Progenitor cell of endocrine pancreas (in vitro differentiated cells): ENCODE measurements at regions not wholly inside any gene's neighbourhood (a gene's known extent, or its start where the extent isn't known, plus 50 kb on each side); places are given as distances from the start of the nearest gene placed in this dataset.
"Not testable (repeated sequence)": the region's sequence is repeated elsewhere in the genome, so short reads cannot be mapped to it uniquely, and the experiment has no call there.

ENCODE experiments used
- DNase-seq: peaks from one replicate; pipeline ENCODE4 v3.0.0; 2021; ENCODE audit warnings: low spot score; ENCODE audit not compliant: unreplicated experiment
- H3K27ac Mint-ChIP-seq: 2 replicates; pipeline ENCODE4 v1.8.0; 2021; ENCODE audit warnings: mild to moderate bottlenecking, moderate library complexity, mixed read lengths
- H3K27me3 Mint-ChIP-seq: 2 replicates; pipeline ENCODE4 v1.8.0; 2021; ENCODE audit warnings: mixed read lengths
- H3K36me3 Mint-ChIP-seq: 2 replicates; pipeline ENCODE4 v1.8.0; 2022; ENCODE audit warnings: mixed read lengths; ENCODE audit not compliant: insufficient read depth
- H3K4me1 Mint-ChIP-seq: 2 replicates; pipeline ENCODE4 v1.8.0; 2021; ENCODE audit warnings: low read depth, mixed read lengths
- H3K4me3 Mint-ChIP-seq: 2 replicates; pipeline ENCODE4 v1.8.0; 2021; ENCODE audit warnings: low read depth, mild to moderate bottlenecking, moderate library complexity, mixed read lengths
- H3K9me3 Mint-ChIP-seq: 2 replicates; pipeline ENCODE4 v1.8.0; 2021; ENCODE audit warnings: low read depth, mixed read lengths
- CTCF ChIP-seq: fragments of 200-600 bp; sonication (generic); IDR thresholded peaks from one replicate; pipeline ENCODE4 v1.5.0; 2021; ENCODE audit warnings: antibody characterized with exemption, mild to moderate bottlenecking; ENCODE audit not compliant: unreplicated experiment

- Mint-ChIP-seq H3K27ac (no peak overlapping the region), H3K36me3 (no peaks in the 10 kb centered on the region), H3K9me3 (peaks cover 29% of the 10 kb centered on the region), H3K4me3 (no peak overlapping the region), H3K4me1 (no peaks in the 10 kb centered on the region), H3K27me3 (no peaks in the 10 kb centered on the region)
- peak; percentile 51 for TF ChIP-seq CTCF
- no peak for DNase-seq
Measured at GRCh38 chr1:70745199-70745598, 302.4 kb downstream of the PTGER3 start.

- H3K9me3 Mint-ChIP-seq = peaks cover 29% of the 10 kb centered on the region
- DNase-seq, H3K27ac Mint-ChIP-seq, H3K27me3 Mint-ChIP-seq, H3K4me3 Mint-ChIP-seq, H3K4me1 Mint-ChIP-seq, H3K36me3 Mint-ChIP-seq: not testable (repeated sequence)
Measured at GRCh38 chr1:70746062-70746461, 301.6 kb downstream of the PTGER3 start.

- not testable (repeated sequence) for H3K4me3 Mint-ChIP-seq, H3K4me1 Mint-ChIP-seq, H3K27me3 Mint-ChIP-seq, H3K27ac Mint-ChIP-seq, DNase-seq, H3K36me3 Mint-ChIP-seq
- H3K9me3 Mint-ChIP-seq = peaks cover 23% of the 10 kb centered on the region
Measured at GRCh38 chr1:70747123-70747522, 300.5 kb downstream of the PTGER3 start.

GRCh38 chr1:70751676-70752287, 295.8 kb downstream of the PTGER3 start:
- not testable (repeated sequence) for H3K27ac Mint-ChIP-seq

GRCh38 chr1:70754701-70755100, 292.9 kb downstream of the PTGER3 start:
- TF ChIP-seq CTCF = no peak
- Mint-ChIP-seq H3K27me3 (peaks cover 7% of the 10 kb centered on the region), H3K9me3 (peaks cover 6% of the 10 kb centered on the region), H3K36me3 (no peaks in the 10 kb centered on the region), H3K4me1 (peaks cover 6% of the 10 kb centered on the region), H3K27ac (no peak overlapping the region), H3K4me3 (no peak overlapping the region)
- no peak for DNase-seq

More at GRCh38 chr1:70751676-70752287, 295.8 kb downstream of the PTGER3 start:
- H3K36me3 Mint-ChIP-seq, DNase-seq, H3K4me3 Mint-ChIP-seq, H3K27me3 Mint-ChIP-seq, H3K4me1 Mint-ChIP-seq: not testable (repeated sequence)
- H3K9me3 Mint-ChIP-seq = peaks cover 17% of the 10 kb centered on the region

GRCh38 chr1:70760154-70760553, 287.5 kb downstream of the PTGER3 start:
- TF ChIP-seq CTCF = no peak
- H3K27me3 Mint-ChIP-seq = peaks cover under 1% of the 10 kb centered on the region
- H3K27ac Mint-ChIP-seq = no peak overlapping the region
- H3K4me3 Mint-ChIP-seq = no peak overlapping the region
- no peak for DNase-seq
- H3K36me3 Mint-ChIP-seq = no peaks in the 10 kb centered on the region
- no peaks in the 10 kb centered on the region for H3K4me1 Mint-ChIP-seq
- H3K9me3 Mint-ChIP-seq = no peaks in the 10 kb centered on the region

GRCh38 chr1:70762386-70762785, 285.2 kb downstream of the PTGER3 start:
- H3K27me3 Mint-ChIP-seq = peaks cover 5% of the 10 kb centered on the region
- H3K36me3 Mint-ChIP-seq = no peaks in the 10 kb centered on the region
- no peaks in the 10 kb centered on the region for H3K9me3 Mint-ChIP-seq
- DNase-seq = no peak
- no peak overlapping the region for H3K4me3 Mint-ChIP-seq
- H3K4me1 Mint-ChIP-seq = no peaks in the 10 kb centered on the region
- no peak for TF ChIP-seq CTCF
- no peak overlapping the region for H3K27ac Mint-ChIP-seq
